GM12892 (cell line): ENCODE measurements at regions not wholly inside any gene's neighbourhood (a gene's known extent, or its start where the extent isn't known, plus 50 kb on each side); places are given as distances from the start of the nearest gene placed in this dataset.

Experiments used
- POLR2A ChIP-seq: IDR thresholded peaks from 2 replicates; pipeline ENCODE4 v1.6.1; 2011; ENCODE audit warnings: low read depth, low read length, control low read depth
- POLR2AphosphoS5 ChIP-seq: IDR thresholded peaks from 2 replicates; pipeline ENCODE4 v1.6.1; 2011; ENCODE audit warnings: low read depth, low read length, control low read depth
- TAF1 ChIP-seq: IDR thresholded peaks from 2 replicates; pipeline ENCODE4 v1.6.1; 2011; ENCODE audit warnings: low read depth, mild to moderate bottlenecking, control low read depth, low read length, borderline replicate concordance

- TF ChIP-seq TAF1 (no peak), POLR2A (no peak), POLR2AphosphoS5 (no peak)
Measured at GRCh38 chr10:125236091-125236490, 75.7 kb upstream of the CTBP2 start.
